Smooth muscle cell (in vitro differentiated cells): ENCODE measurements at regions not wholly inside any gene's neighbourhood (a gene's known extent, or its start where the extent isn't known, plus 50 kb on each side); places are given as distances from the start of the nearest gene placed in this dataset.

Source experiments
- DNase-seq: peaks from one replicate; lab custom pipeline; 2025; ENCODE audit not compliant: unreplicated experiment; lab: John Stamatoyannopoulos, UW
- H2AFZ ChIP-seq: fragments of 200-600 bp; sonication (generic); 2 replicates; pipeline ENCODE4 v1.6.0; 2016; ENCODE audit warnings: antibody characterized with exemption, low read depth, mild to moderate bottlenecking
- H3F3A ChIP-seq: fragments of 200-600 bp; sonication (generic); 2 replicates; pipeline ENCODE4 v1.6.0; 2017; ENCODE audit warnings: antibody characterized with exemption, low read depth
- H3K27ac ChIP-seq: fragments of 200-600 bp; sonication (generic); 2 replicates; pipeline ENCODE4 v1.5.1; 2016; ENCODE audit warnings: low read depth, mild to moderate bottlenecking
- H3K27me3 ChIP-seq: fragments of 200-600 bp; sonication (generic); 2 replicates; pipeline ENCODE4 v1.6.1; 2016; ENCODE audit warnings: low read depth, mild to moderate bottlenecking
- H3K36me3 ChIP-seq: fragments of 200-600 bp; sonication (generic); 2 replicates; pipeline ENCODE4 v1.5.1; 2016; ENCODE audit warnings: low read depth
- H3K4me1 ChIP-seq: fragments of 200-600 bp; sonication (generic); 2 replicates; pipeline ENCODE4 v1.5.1; 2016; ENCODE audit warnings: low read depth
- H3K4me2 ChIP-seq: fragments of 200-600 bp; sonication (generic); 2 replicates; pipeline ENCODE4 v1.6.0; 2016; ENCODE audit warnings: mild to moderate bottlenecking
- H3K4me3 ChIP-seq: fragments of 200-600 bp; sonication (generic); 2 replicates; pipeline ENCODE4 v1.5.1; 2016; ENCODE audit warnings: mild to moderate bottlenecking
- H3K79me2 ChIP-seq: fragments of 200-600 bp; sonication (generic); 2 replicates; pipeline ENCODE4 v1.6.0; 2016; ENCODE audit warnings: low read depth, mild to moderate bottlenecking
- H3K9ac ChIP-seq: fragments of 200-600 bp; sonication (generic); 2 replicates; pipeline ENCODE4 v1.6.0; 2016; ENCODE audit warnings: low read depth
- H3K9me3 ChIP-seq: fragments of 200-600 bp; sonication (generic); replicated peaks from 2 replicates; pipeline ENCODE4 v1.5.1; 2016; ENCODE audit warnings: low read depth
- H4K20me1 ChIP-seq: fragments of 200-600 bp; sonication (generic); 2 replicates; pipeline ENCODE4 v1.6.0; 2016; ENCODE audit warnings: low read depth
- WGBS: methylation state at CpG from one replicate; pipeline ENCODE4 v1.1.7; 2016; ENCODE audit warnings: low lambda C conversion rate; 5-methylcytosine and 5-hydroxymethylcytosine counted together
- TF ChIP-seq, protein P1 (sequence below): fragments of 200-600 bp; sonication (generic); IDR thresholded peaks from 2 replicates; pipeline ENCODE4 v1.5.1; 2017; ENCODE audit warnings: borderline replicate concordance, mild to moderate bottlenecking, antibody characterized with exemption; ENCODE audit not compliant: insufficient read depth, poor library complexity, severe bottlenecking

DNA sequence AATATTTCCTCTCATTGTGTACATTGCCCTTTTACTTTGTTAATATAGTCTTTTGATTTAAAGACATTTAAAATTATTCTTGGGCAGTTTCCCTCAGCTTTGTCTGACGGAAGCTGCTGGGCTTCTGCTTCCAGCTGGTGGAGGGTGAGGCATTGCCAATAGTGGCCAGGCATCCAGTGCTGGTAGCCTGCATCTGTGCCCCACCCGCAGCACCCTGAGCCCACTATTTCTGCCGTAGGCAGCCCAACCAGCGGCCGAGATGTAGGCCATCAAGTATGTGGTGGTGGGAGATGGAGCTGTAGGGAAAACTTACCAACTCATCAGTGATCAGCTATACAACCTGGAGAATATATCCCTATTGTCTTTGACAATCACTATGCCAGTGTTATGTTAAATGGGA is 226.0 kb upstream of the SYNCRIP start:
- H3K4me2 ChIP-seq: no peak overlapping the region
- peaks cover 7% of the 10 kb centered on the region for H3K4me1 ChIP-seq
- TF ChIP-seq, protein P1, sequence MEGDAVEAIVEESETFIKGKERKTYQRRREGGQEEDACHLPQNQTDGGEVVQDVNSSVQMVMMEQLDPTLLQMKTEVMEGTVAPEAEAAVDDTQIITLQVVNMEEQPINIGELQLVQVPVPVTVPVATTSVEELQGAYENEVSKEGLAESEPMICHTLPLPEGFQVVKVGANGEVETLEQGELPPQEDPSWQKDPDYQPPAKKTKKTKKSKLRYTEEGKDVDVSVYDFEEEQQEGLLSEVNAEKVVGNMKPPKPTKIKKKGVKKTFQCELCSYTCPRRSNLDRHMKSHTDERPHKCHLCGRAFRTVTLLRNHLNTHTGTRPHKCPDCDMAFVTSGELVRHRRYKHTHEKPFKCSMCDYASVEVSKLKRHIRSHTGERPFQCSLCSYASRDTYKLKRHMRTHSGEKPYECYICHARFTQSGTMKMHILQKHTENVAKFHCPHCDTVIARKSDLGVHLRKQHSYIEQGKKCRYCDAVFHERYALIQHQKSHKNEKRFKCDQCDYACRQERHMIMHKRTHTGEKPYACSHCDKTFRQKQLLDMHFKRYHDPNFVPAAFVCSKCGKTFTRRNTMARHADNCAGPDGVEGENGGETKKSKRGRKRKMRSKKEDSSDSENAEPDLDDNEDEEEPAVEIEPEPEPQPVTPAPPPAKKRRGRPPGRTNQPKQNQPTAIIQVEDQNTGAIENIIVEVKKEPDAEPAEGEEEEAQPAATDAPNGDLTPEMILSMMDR: no peak
- no peak overlapping the region for H3K9ac ChIP-seq
- no peaks in the 10 kb centered on the region for H3K9me3 ChIP-seq
- DNase-seq: no peak
- H4K20me1 ChIP-seq: no peaks in the 10 kb centered on the region
- no peaks in the 10 kb centered on the region for H3K27me3 ChIP-seq
- H3K4me3 ChIP-seq: no peak overlapping the region
- H3K27ac ChIP-seq: no peak overlapping the region
- 93% methylated on average over 5 of the region's 5 CpGs for whole genome bisulfite sequencing
- H2AFZ ChIP-seq: no peak overlapping the region
- H3K79me2 ChIP-seq: no peaks in the 10 kb centered on the region
- H3F3A ChIP-seq: no peaks in the 10 kb centered on the region
- no peaks in the 10 kb centered on the region for H3K36me3 ChIP-seq

DNA sequence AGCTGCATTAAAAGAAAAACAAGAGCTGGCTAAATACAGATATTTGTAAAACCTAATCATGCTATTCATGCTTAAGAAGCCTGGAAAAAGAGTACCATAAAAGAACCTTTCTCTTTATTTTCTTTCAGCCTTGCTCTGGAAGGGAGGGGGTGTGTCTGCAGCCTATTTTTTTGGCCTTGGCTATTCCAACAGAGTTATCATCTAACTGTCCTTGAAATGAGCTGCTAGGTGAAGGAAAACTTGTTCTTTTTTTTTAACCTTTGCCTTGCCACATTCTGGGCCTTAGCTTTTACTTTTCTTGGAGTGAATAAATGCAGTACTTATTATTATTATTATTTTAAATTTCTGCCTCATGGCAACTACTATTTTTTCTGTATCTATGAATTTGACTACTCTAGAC is 224.9 kb upstream of the SYNCRIP start:
- TF ChIP-seq, protein P1: no peak
- Histone ChIP-seq H3K27me3 (no peaks in the 10 kb centered on the region), H3K4me2 (no peak overlapping the region), H3F3A (no peaks in the 10 kb centered on the region), H3K9me3 (no peaks in the 10 kb centered on the region), H3K27ac (no peak overlapping the region), H3K4me1 (peaks cover 7% of the 10 kb centered on the region), H4K20me1 (no peaks in the 10 kb centered on the region), H3K36me3 (no peaks in the 10 kb centered on the region), H2AFZ (no peak overlapping the region), H3K79me2 (no peaks in the 10 kb centered on the region), H3K4me3 (no peak overlapping the region), H3K9ac (no peak overlapping the region)
- no peak for DNase-seq

DNA sequence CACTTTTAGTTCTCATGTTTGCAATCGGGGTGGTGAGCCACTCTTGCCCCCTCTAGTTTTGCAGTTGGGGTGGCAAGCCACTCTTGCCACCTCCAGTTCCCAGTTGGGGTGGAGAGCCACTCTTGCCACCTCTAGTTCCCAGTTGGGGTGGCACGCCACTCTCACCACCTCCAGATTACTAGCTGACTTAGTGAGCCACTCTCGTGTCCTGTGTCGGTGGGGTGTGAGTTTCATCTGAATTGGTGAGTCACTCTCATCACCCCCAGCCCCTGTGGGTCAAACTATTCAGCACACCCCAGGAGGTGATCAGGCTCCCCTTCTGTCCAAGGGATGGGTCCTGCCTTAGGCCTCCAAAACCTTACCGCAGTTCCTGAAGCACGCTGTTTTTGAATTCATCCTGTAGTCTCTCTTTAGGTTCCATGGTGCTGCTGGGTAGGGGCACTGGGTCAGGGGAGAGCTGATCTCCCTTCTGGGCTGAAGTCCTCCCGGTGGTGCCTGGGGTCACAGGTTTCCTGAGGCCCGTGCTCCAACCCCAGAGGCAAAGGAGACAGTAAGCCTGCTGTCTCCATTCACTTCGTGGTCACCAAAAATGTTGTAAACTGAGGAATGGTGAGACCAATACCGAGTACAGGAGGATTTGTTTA is 224.2 kb upstream of the SYNCRIP start:
- no peak overlapping the region for H3K27ac ChIP-seq
- 74% methylated on average over 10 of the region's 10 CpGs for WGBS
- no peak for DNase-seq
- H3K4me2 ChIP-seq: no peak overlapping the region
- no peak overlapping the region for H3K4me3 ChIP-seq
- H3K4me1 ChIP-seq: peaks cover 7% of the 10 kb centered on the region
- no peaks in the 10 kb centered on the region for H3K79me2 ChIP-seq
- H3K9me3 ChIP-seq: no peaks in the 10 kb centered on the region
- no peak overlapping the region for H2AFZ ChIP-seq
- no peaks in the 10 kb centered on the region for H3K36me3 ChIP-seq
- H4K20me1 ChIP-seq: no peaks in the 10 kb centered on the region
- no peaks in the 10 kb centered on the region for H3F3A ChIP-seq
- no peaks in the 10 kb centered on the region for H3K27me3 ChIP-seq
- TF ChIP-seq, protein P1: no peak
- H3K9ac ChIP-seq: no peak overlapping the region

DNA sequence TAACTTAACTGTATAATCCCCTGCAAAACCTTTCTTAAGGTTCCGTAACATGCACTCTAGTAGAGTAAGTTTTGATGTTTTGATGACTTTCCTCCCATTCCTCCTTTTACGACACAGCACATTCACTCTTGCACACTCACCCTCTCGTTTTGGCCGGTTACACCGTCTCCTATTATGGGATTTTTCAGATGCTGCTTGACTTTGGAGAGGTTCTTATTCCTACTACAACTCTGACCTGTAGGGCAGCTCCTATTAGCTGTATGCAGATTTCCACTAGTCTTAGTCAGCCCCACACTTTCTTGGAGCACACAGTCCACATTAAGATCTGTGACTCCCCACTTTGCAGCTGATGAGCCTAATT is 223.7 kb upstream of the SYNCRIP start:
- no peaks in the 10 kb centered on the region for H3K27me3 ChIP-seq
- no peaks in the 10 kb centered on the region for H3K36me3 ChIP-seq
- TF ChIP-seq, protein P1: no peak
- H3K9me3 ChIP-seq: no peaks in the 10 kb centered on the region
- peak overlapping the region; percentile 20 for H2AFZ ChIP-seq
- peaks cover 7% of the 10 kb centered on the region for H3K4me1 ChIP-seq
- peak overlapping the region; percentile 48 for H3K4me3 ChIP-seq
- H3K4me2 ChIP-seq: peak overlapping the region; percentile 85
- H3K27ac ChIP-seq: no peak overlapping the region
- H3K79me2 ChIP-seq: no peaks in the 10 kb centered on the region
- H4K20me1 ChIP-seq: no peaks in the 10 kb centered on the region
- H3F3A ChIP-seq: no peaks in the 10 kb centered on the region
- no peak for DNase-seq
- WGBS: 44% methylated on average over 5 of the region's 5 CpGs
- no peak overlapping the region for H3K9ac ChIP-seq
